ENCODE measurements at regions not wholly inside any gene's neighbourhood (a gene's known extent, or its start where the extent isn't known, plus 50 kb on each side); places are given as distances from the start of the nearest gene placed in this dataset.

GRCh38 chr13:82407321-82407720, 1475.0 kb downstream of the SLITRK1 start:
- intact Hi-C loops (cut with DNase I), result no loop called here
- TF ChIP-seq CTCF (IDR thresholded peaks at IDR 0.05), result no peak
- 76 to 86% (median 85%) methylated on average over 4 of the region's 4 CpGs for WGBS, 3 donors

GRCh38 chr13:82374719-82375118, 1507.6 kb downstream of the SLITRK1 start:
- Histone ChIP-seq H3K27ac (no peak overlapping the region), H3K4me3 (no peak overlapping the region), H3K9me3 (no peaks in the 10 kb centered on the region), H3K4me1 (no peaks in the 10 kb centered on the region), H3K27me3 (ENCODE audit: insufficient read depth in 3 of 3, low read length in 2 of 3) (no peaks in the 10 kb centered on the region), H3K36me3 (ENCODE audit: insufficient read depth in 1 of 2, low read depth in 1 of 2) (no peaks in the 10 kb centered on the region)
- no peak for TF ChIP-seq CTCF (IDR thresholded peaks at IDR 0.05)
- intact Hi-C loops (cut with DNase I), result no loop called here
- ATAC-seq, result no peak
- DNase-seq, result no peak

More at GRCh38 chr13:82407321-82407720, 1475.0 kb downstream of the SLITRK1 start:
- H3K27me3 ChIP-seq (ENCODE audit: insufficient read depth in 3 of 3, low read length in 2 of 3), result no peaks in the 10 kb centered on the region
- H3K4me3 ChIP-seq, result no peak overlapping the region
- H3K36me3 ChIP-seq (ENCODE audit: insufficient read depth in 1 of 2, low read depth in 1 of 2), result no peaks in the 10 kb centered on the region
- ATAC-seq (no peak), DNase-seq (no peak)
- H3K9me3 ChIP-seq, result no peaks in the 10 kb centered on the region
- no peaks in the 10 kb centered on the region for H3K4me1 ChIP-seq
- no peak overlapping the region for H3K27ac ChIP-seq

GRCh38 chr13:82370316-82370715, 1512.0 kb downstream of the SLITRK1 start:
- DNase-seq (no peak), ATAC-seq (no peak)
- no peak for TF ChIP-seq CTCF (IDR thresholded peaks at IDR 0.05)
- 46 to 54% (median 52%) methylated on average over 1 of the region's 1 CpG for WGBS, 3 donors
- Histone ChIP-seq H3K36me3 (ENCODE audit: insufficient read depth in 1 of 2, low read depth in 1 of 2) (no peaks in the 10 kb centered on the region), H3K4me1 (no peaks in the 10 kb centered on the region), H3K9me3 (no peaks in the 10 kb centered on the region), H3K27ac (no peak overlapping the region), H3K27me3 (ENCODE audit: insufficient read depth in 3 of 3, low read length in 2 of 3) (no peaks in the 10 kb centered on the region), H3K4me3 (no peak overlapping the region)
- intact Hi-C loops (cut with DNase I), result no loop called here

GRCh38 chr13:82364525-82364924, 1517.7 kb downstream of the SLITRK1 start:
- Histone ChIP-seq H3K4me3 (no peak overlapping the region), H3K36me3 (ENCODE audit: insufficient read depth in 1 of 2, low read depth in 1 of 2) (no peaks in the 10 kb centered on the region), H3K27ac (no peak overlapping the region), H3K27me3 (ENCODE audit: insufficient read depth in 3 of 3, low read length in 2 of 3) (no peaks in the 10 kb centered on the region), H3K9me3 (no peaks in the 10 kb centered on the region), H3K4me1 (no peaks in the 10 kb centered on the region)
- no peak for TF ChIP-seq CTCF (IDR thresholded peaks at IDR 0.05)
- DNase-seq (no peak), ATAC-seq (no peak)
- intact Hi-C loops (cut with DNase I), result no loop called here

- no peak for DNase-seq
- Histone ChIP-seq H3K4me3 (no peak overlapping the region), H3K27me3 (ENCODE audit: insufficient read depth in 3 of 3, low read length in 2 of 3) (no peaks in the 10 kb centered on the region), H3K9me3 (no peaks in the 10 kb centered on the region), H3K36me3 (ENCODE audit: insufficient read depth in 1 of 2, low read depth in 1 of 2) (no peaks in the 10 kb centered on the region), H3K27ac (no peak overlapping the region), H3K4me1 (no peaks in the 10 kb centered on the region)
- ATAC-seq, result no peak
- TF ChIP-seq CTCF (IDR thresholded peaks at IDR 0.05), result no peak
- 48 to 57% (median 55%) methylated on average over 1 of the region's 1 CpG for WGBS, 3 donors
- intact Hi-C loops (cut with DNase I), result no loop called here
These were observed 1524.0 kb downstream of the SLITRK1 start for GRCh38 chr13:82358284-82358683.
